ENCODE measurements at regions not wholly inside any gene's neighbourhood (a gene's known extent, or its start where the extent isn't known, plus 50 kb on each side); places are given as distances from the start of the nearest gene placed in this dataset.

GRCh38 chr5:53243403-53243802, 133.8 kb upstream of the MOCS2 start (continued):
- TF ChIP-seq ZBTB33 (IDR thresholded peaks at IDR 0.05): no peak
- TF ChIP-seq MAX (IDR thresholded peaks at IDR 0.05): no peak
- no peak for TF ChIP-seq FOXA2 (IDR thresholded peaks at IDR 0.05)
- no peak for TF ChIP-seq TAF1 (conservative IDR thresholded peaks at IDR 0.05)

- Histone ChIP-seq H3K4me3 (ENCODE audit: low read depth in 1 of 3, low read length in 3 of 3) (no peak overlapping the region), H3K9ac (ENCODE audit: low read depth in 1 of 2, low read length in 2 of 2) (no peak overlapping the region), H3K27me3 (ENCODE audit: control insufficient read depth in 4 of 4, insufficient read depth in 4 of 4, low read length in 3 of 4) (no peaks in the 10 kb centered on the region), H3K27ac (ENCODE audit: low read depth in 1 of 2, low read length in 2 of 2) (no peak overlapping the region), H3K9me3 (ENCODE audit: control insufficient read depth in 4 of 4, low read length in 3 of 4) (no peaks in the 10 kb centered on the region), H3K36me3 (ENCODE audit: control insufficient read depth in 4 of 4, insufficient read depth in 3 of 4, low read depth in 1 of 4, low read length in 3 of 4) (no peaks in the 10 kb centered on the region), H3K4me1 (ENCODE audit: control insufficient read depth in 4 of 4, insufficient read depth in 4 of 4, low read length in 3 of 4) (no peaks in the 10 kb centered on the region)
- no peak for DNase-seq (ENCODE audit: low spot score)
- no peak for TF ChIP-seq NR2F2 (IDR thresholded peaks at IDR 0.05)
- TF ChIP-seq YY1 (IDR thresholded peaks at IDR 0.05): no peak
- no peak for TF ChIP-seq REST (IDR thresholded peaks at IDR 0.05)
- TF ChIP-seq HNF4A (conservative IDR thresholded peaks at IDR 0.05): no peak
- TF ChIP-seq HNF4G (IDR thresholded peaks at IDR 0.05): no peak
- TF ChIP-seq FOXA1 (IDR thresholded peaks at IDR 0.05): no peak
- TF ChIP-seq ATF3 (IDR thresholded peaks at IDR 0.05): no peak
- TF ChIP-seq EGR1 (IDR thresholded peaks at IDR 0.05; ENCODE audit: low read depth in 2 of 2): no peak
- TF ChIP-seq FOXA2 (IDR thresholded peaks at IDR 0.05): no peak
- no peak for TF ChIP-seq TAF1 (conservative IDR thresholded peaks at IDR 0.05)
- TF ChIP-seq MAX (IDR thresholded peaks at IDR 0.05): no peak
- 76% methylated on average over 8 of the region's 8 CpGs for WGBS
Measured at GRCh38 chr5:53246042-53246836, 136.7 kb upstream of the MOCS2 start.

GRCh38 chr5:53249529-53250200, 140.1 kb upstream of the MOCS2 start:
- no peaks in the 10 kb centered on the region for H3K4me1 ChIP-seq (ENCODE audit: control insufficient read depth in 4 of 4, insufficient read depth in 4 of 4, low read length in 3 of 4)
- no peak overlapping the region for H3K9ac ChIP-seq (ENCODE audit: low read depth in 1 of 2, low read length in 2 of 2)
- H3K27me3 ChIP-seq (ENCODE audit: control insufficient read depth in 4 of 4, insufficient read depth in 4 of 4, low read length in 3 of 4): no peaks in the 10 kb centered on the region
- no peak for DNase-seq (ENCODE audit: low spot score)
- H3K27ac ChIP-seq (ENCODE audit: low read depth in 1 of 2, low read length in 2 of 2): no peak overlapping the region
- no peaks in the 10 kb centered on the region for H3K36me3 ChIP-seq (ENCODE audit: control insufficient read depth in 4 of 4, insufficient read depth in 3 of 4, low read depth in 1 of 4, low read length in 3 of 4)
- no peaks in the 10 kb centered on the region for H3K9me3 ChIP-seq (ENCODE audit: control insufficient read depth in 4 of 4, low read length in 3 of 4)
- no peak overlapping the region for H3K4me3 ChIP-seq (ENCODE audit: low read depth in 1 of 3, low read length in 3 of 3)
- 76% methylated on average over 4 of the region's 4 CpGs for WGBS
- TF ChIP-seq NR2F2 (IDR thresholded peaks at IDR 0.05) (no peak), EGR1 (IDR thresholded peaks at IDR 0.05; ENCODE audit: low read depth in 2 of 2) (no peak), REST (IDR thresholded peaks at IDR 0.05) (no peak), SP1 (IDR thresholded peaks at IDR 0.05) (no peak), MAX (IDR thresholded peaks at IDR 0.05) (no peak), ZBTB33 (IDR thresholded peaks at IDR 0.05) (no peak)

Data from liver (tissue), 7 donors.